Activated CD8-positive, alpha-beta memory T cell treated with anti-CD3 and anti-CD28 coated beads, Interleukin-2, amount 50 U/mL, for 48 hours (primary cell): ENCODE measurements at regions not wholly inside any gene's neighbourhood (a gene's known extent, or its start where the extent isn't known, plus 50 kb on each side); places are given as distances from the start of the nearest gene placed in this dataset.

Experiments
- DNase-seq: peaks from one replicate; pipeline ENCODE4 v3.0.0-alpha.2; 2020

GRCh38 chrX:5278908-5279307 is 949.8 kb downstream of the NLGN4X start:
- DNase-seq: no peak

GRCh38 chrX:5265324-5265850 is 963.3 kb downstream of the NLGN4X start:
- DNase-seq: no peak

DNA sequence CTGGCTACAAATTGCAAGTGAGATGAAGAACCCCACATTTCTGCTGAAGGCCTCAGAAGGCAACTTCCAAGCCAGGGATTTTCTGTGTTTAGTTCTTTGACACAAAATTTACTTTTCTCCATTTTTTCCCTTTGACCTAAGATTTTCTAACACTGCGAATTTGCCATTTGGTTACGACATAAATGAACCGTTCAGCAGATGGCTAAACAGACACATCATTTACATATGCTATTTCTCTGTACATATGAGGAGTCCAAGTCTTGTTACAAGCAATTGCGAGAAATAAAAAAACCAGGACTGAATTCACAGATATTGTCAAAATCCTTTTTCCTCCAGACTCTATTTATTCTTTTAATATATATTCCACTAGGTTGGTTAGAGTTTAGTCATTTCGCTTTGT is 978.6 kb downstream of the NLGN4X start:
- no peak for DNase-seq

- no peak for DNase-seq
Measured at GRCh38 chrX:5242091-5242790, 986.4 kb downstream of the NLGN4X start.

DNA sequence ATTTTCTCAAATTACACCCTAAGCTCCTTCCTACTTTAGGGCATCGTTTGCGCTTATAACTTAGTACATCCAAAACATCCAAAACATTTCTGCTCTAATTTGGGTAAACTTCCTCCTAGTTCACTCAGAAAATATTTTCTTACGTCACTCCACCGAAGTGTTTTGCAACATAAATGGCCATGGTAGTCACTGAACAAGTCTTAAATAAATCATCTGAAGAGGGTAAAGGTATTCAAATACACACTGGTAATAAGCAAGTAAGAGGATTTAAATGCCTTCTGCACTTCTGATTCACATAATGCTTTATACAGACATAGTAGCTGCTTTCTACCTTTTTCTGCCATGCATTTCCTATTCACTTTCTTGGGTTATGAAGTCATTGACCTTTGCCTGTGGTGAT is 991.9 kb downstream of the NLGN4X start:
- DNase-seq: no peak

GRCh38 chrX:5236096-5236495 is 992.6 kb downstream of the NLGN4X start:
- no peak for DNase-seq

GRCh38 chrX:5233830-5234229 is 994.8 kb downstream of the NLGN4X start:
- no peak for DNase-seq

- no peak for DNase-seq
Measured at GRCh38 chrX:5220421-5220820, 1008.2 kb downstream of the NLGN4X start.

GRCh38 chrX:5194806-5195205 is 1033.9 kb downstream of the NLGN4X start:
- no peak for DNase-seq

- no peak for DNase-seq
Measured at GRCh38 chrX:5180135-5180741, 1048.4 kb downstream of the NLGN4X start.

- no peak for DNase-seq
Measured at GRCh38 chrX:5176766-5177165, 1051.9 kb downstream of the NLGN4X start.

- DNase-seq: no peak
Measured at GRCh38 chrX:5163663-5164062, 1065.0 kb downstream of the NLGN4X start.

- no peak for DNase-seq
Measured at GRCh38 chrX:5155301-5155700, 1073.4 kb downstream of the NLGN4X start.

GRCh38 chrX:5145957-5146356 is 1082.7 kb downstream of the NLGN4X start:
- no peak for DNase-seq

GRCh38 chrX:5142644-5143043 is 1086.0 kb downstream of the NLGN4X start:
- no peak for DNase-seq

DNA sequence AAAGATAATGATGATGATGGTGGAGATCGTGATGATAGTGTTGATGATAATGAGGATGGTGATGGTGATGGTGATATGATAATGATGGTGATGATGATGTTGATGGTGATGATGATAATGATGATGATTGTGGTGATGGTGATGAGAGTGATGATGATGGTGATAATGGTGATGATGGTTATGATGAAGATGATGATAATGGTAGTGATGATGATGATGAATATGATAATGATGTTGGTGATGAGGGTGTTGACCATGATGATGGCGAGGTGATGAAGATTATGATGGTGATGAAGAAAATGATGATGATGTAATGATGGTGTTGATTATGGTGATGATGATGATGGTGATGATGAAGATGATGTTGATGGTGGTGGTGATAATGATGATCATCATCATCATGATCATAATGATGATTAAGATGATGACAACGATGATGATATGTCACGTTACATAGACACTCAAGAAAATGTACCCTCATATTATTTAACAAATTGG is 1106.4 kb downstream of the NLGN4X start:
- no peak for DNase-seq

DNA sequence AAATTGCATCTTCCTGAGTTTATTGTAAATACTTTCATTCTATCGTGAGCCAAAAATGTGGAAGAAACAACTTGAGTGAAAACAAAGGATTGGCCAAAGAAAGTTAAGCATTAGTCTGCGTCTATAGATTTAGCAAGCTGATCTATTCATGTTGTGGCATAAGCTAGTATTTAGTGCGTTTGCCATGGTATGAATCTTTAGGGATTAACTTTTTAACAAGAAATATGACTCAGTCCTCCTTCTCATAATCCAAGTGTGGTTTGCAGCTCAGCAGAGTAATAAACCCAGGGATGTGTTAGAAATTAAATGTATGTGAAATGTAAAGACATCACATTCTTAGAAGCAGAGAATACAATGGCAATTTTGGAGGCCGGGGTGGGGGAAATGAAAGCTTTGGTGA is 1110.9 kb downstream of the NLGN4X start:
- no peak for DNase-seq

DNA sequence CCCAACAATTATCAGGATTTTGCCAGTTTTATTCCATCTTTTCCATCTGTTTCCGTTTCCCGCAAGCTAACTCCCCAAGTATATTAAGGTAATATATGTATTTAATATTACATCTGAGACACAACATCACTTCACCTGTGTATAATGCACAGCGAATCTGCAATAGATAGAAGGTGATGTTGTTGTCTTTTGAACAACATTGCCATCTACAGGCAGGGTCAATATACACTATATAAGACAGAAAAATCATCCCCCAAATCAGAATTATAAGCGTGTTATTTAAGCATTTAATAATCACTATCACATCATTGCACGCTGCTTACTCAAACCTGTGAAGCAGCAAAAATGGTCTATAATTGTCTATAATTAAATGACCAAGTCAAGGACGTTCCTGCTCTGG is 1115.5 kb downstream of the NLGN4X start:
- DNase-seq: no peak

DNA sequence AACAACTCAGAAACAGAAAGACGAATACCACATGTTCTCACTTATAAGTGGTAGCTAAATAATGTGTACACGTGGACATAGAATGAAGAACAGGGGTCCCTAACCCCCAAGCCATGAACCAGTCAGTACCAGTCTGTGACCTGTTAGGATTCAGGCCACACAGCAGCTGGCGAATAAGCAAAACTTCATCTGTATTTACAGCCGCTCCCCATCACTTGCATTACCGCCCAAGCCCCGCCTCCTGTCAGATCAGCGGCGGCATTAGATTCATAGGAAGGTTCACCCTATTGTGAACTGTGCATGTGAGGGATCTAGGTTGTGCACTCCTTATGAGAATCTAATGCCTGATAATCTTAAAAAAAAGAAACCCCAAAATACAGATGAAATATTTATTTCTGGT is 1128.7 kb downstream of the NLGN4X start:
- DNase-seq: no peak

DNA sequence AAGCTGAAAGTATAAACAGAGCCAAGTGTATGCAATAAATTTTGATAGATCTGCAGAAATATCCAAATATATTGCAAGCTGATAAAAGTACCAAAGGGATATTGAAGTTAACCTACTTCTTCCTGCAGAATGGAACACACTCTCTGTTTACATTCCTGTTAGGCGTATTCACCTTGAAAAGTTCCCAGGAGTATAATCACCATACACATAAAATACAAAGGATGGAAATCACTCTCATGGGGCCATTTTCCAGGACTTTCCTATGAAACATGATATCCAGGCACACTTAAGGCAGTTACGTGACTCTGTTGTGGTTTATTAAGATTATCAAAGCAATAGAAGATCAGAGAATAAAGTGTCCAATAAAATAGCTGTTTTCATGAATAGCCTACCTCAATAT is 1142.3 kb downstream of the NLGN4X start:
- DNase-seq: no peak

- DNase-seq: no peak
Measured at GRCh38 chrX:5084279-5084678, 1144.4 kb downstream of the NLGN4X start.

DNA sequence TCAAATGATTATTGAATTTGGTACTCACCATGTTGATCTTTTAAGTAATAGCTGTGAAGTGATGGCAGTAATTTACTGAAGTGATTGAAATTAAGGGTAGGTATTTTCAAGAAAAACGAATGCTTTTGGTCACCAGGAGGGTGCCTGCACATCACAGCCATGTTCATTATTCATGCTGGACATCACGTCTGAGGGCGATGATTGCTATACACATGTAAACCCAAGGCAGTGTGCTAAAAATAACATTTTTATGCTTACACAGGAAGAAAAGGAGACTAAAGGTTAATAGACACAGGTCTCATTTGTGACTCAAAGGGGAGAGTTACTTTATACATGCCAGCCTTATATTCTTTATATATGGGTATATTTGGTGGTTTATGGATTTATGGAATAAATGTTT is 1146.0 kb downstream of the NLGN4X start:
- no peak for DNase-seq

- DNase-seq: no peak
Measured at GRCh38 chrX:5080791-5081190, 1147.9 kb downstream of the NLGN4X start.

DNA sequence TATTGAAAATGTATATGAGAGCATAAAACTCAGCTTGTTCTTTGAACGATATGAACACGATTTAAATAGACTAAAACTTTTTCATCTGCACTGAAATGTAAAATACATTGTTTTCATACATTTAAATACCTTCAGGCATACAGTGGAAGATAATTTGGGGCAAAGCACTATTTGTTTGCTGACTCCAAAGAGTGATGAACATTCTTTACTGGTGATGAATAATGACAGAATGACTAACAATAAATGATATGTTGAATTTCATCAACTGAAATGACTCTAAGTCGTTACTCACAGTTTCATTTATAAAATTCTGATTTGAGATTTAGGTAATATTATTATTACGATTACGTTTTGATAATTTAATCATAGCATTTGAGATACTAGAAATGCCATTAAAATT is 1160.1 kb downstream of the NLGN4X start:
- no peak for DNase-seq

DNA sequence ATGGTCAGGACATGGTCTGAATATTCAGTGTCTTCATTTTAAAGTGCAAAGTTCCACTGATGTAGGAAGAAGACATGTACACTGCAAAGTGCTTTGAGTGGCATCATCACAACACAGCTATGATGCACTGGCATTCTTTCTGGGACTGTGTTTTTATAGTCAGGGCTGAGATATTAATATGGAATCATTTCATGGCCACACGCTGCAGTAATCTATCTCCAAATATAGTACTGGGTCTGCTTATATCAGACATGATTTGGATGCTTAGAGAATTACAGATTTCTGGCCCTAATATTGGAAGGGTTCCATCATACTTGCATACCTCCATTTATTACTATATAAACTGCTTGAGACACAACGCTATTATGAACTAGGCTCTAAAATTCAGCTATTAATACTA is 1170.9 kb downstream of the NLGN4X start:
- no peak for DNase-seq
